Natural killer cell (primary cell): ENCODE measurements at regions not wholly inside any gene's neighbourhood (a gene's known extent, or its start where the extent isn't known, plus 50 kb on each side); places are given as distances from the start of the nearest gene placed in this dataset.

Experiments
- ATAC-seq, 3 donors: fragments of 150-1000 bp in 2 of 3; fragments of 200-7000 bp in 1 of 3; cut with Tn5 transposase; 1 replicate in 1 of 3; 2 replicates in 2 of 3; pipeline ENCODE4 v1.10.0; 2021; ENCODE audit warnings: mild to moderate bottlenecking in 2 of 3, moderate library complexity in 2 of 3
- DNase-seq, 2 donors: peaks; one replicate each; pipeline versions ENCODE4 v3.0.0 to v3.0.0-alpha.2; 2013 to 2021; ENCODE audit warnings: mixed read lengths in 1 of 2
- H3K27ac ChIP-seq: one replicate; pipeline ENCODE4 v1.5.1; 2013; ENCODE audit warnings: mild to moderate bottlenecking, low read length
- H3K27me3 ChIP-seq: one replicate; pipeline ENCODE4 v1.6.1; 2013; ENCODE audit warnings: low read length; ENCODE audit not compliant: control insufficient read depth, insufficient read depth
- H3K36me3 ChIP-seq: one replicate; pipeline ENCODE4 v1.6.1; 2013; ENCODE audit warnings: low read length; ENCODE audit not compliant: control insufficient read depth, insufficient read depth
- H3K4me1 ChIP-seq: one replicate; pipeline ENCODE4 v1.6.1; 2013; ENCODE audit warnings: low read length; ENCODE audit not compliant: control insufficient read depth, insufficient read depth
- H3K4me3 ChIP-seq: one replicate; pipeline ENCODE4 v1.5.1; 2013; ENCODE audit warnings: low read length
- H3K9me3 ChIP-seq: one replicate; pipeline ENCODE4 v1.6.1; 2013; ENCODE audit warnings: low read length; ENCODE audit not compliant: control insufficient read depth, insufficient read depth
- H3K27ac Mint-ChIP-seq, 2 donors: one replicate each; pipeline ENCODE4 v1.8.0; 2022; ENCODE audit warnings: mild to moderate bottlenecking in 2 of 2, mixed read lengths in 2 of 2, moderate library complexity in 1 of 2
- H3K27me3 Mint-ChIP-seq, 2 donors: one replicate each; pipeline ENCODE4 v1.8.0; 2022; ENCODE audit warnings: low read depth in 2 of 2, mixed read lengths in 2 of 2
- H3K36me3 Mint-ChIP-seq: one replicate; pipeline ENCODE4 v1.8.0; 2022; ENCODE audit warnings: mixed read lengths
- H3K4me1 Mint-ChIP-seq, 2 donors: one replicate each; pipeline ENCODE4 v1.8.0; 2022; ENCODE audit warnings: mixed read lengths in 2 of 2
- H3K4me3 Mint-ChIP-seq: one replicate; pipeline ENCODE4 v1.8.0; 2022; ENCODE audit warnings: mild to moderate bottlenecking, moderate library complexity, mixed read lengths
- H3K9me3 Mint-ChIP-seq, 2 donors: one replicate each; pipeline ENCODE4 v1.8.0; 2022; ENCODE audit warnings: mixed read lengths in 2 of 2
- CTCF ChIP-seq: fragments of 200-600 bp; IDR thresholded peaks from one replicate; pipeline ENCODE4 v1.8.0; 2022; ENCODE audit warnings: antibody characterized with exemption
- WGBS: methylation state at CpG from one replicate; pipeline ENCODE4 v1.1.7; 2013; ENCODE audit warnings: missing lambda C conversion rate; ENCODE audit not compliant: insufficient coverage; 5-methylcytosine and 5-hydroxymethylcytosine counted together
- intact Hi-C: fragments of 100-400 bp; cut with micrococcal nuclease; formaldehyde crosslinking; loops from one replicate; pipeline ENCODE4 v1.14.2; 2022

- Mint-ChIP-seq H3K27me3 (peaks cover 6 to 8% of the 10 kb centered on the region in 2 donors), H3K9me3 (peaks cover 0 to 2% of the 10 kb centered on the region in 2 donors), H3K27ac (no peak overlapping the region), H3K4me1 (no peaks in the 10 kb centered on the region), H3K36me3 (no peaks in the 10 kb centered on the region), H3K4me3 (no peak overlapping the region)
- Histone ChIP-seq H3K4me3 (no peak overlapping the region), H3K27me3 (no peaks in the 10 kb centered on the region), H3K4me1 (no peaks in the 10 kb centered on the region), H3K27ac (no peak overlapping the region), H3K36me3 (no peaks in the 10 kb centered on the region), H3K9me3 (no peaks in the 10 kb centered on the region)
- no peak for TF ChIP-seq CTCF
- ATAC-seq (peak in 1 of 3 donors; percentile 53), DNase-seq (no peak)
- WGBS, result 11% methylated on average over 3 of the region's 3 CpGs
- intact Hi-C loops, result no loop called here
Observed at GRCh38 chr13:76745261-76746200, 140.7 kb downstream of the KCTD12 start.

- no peaks in the 10 kb centered on the region for H3K9me3 ChIP-seq
- no peaks in the 10 kb centered on the region for H3K4me1 ChIP-seq
- no peaks in the 10 kb centered on the region for H3K36me3 ChIP-seq
- ATAC-seq, result no peak
- no peak for TF ChIP-seq CTCF
- no peak overlapping the region for H3K4me3 Mint-ChIP-seq
- peaks cover 6 to 12% of the 10 kb centered on the region in 2 donors for H3K27me3 Mint-ChIP-seq
- no peak overlapping the region for H3K27ac Mint-ChIP-seq
- H3K9me3 Mint-ChIP-seq, result peaks cover 0 to 2% of the 10 kb centered on the region in 2 donors
- H3K4me3 ChIP-seq, result no peak overlapping the region
- no peak overlapping the region for H3K27ac ChIP-seq
- H3K4me1 Mint-ChIP-seq, result no peaks in the 10 kb centered on the region
- no peak for DNase-seq
- H3K36me3 Mint-ChIP-seq, result no peaks in the 10 kb centered on the region
- 79% methylated on average over 1 of the region's 1 CpG for WGBS
- H3K27me3 ChIP-seq, result no peaks in the 10 kb centered on the region
- intact Hi-C loops, result no loop called here
Observed at GRCh38 chr13:76741624-76742023, 144.6 kb downstream of the KCTD12 start.

- H3K36me3 Mint-ChIP-seq, result no peaks in the 10 kb centered on the region
- TF ChIP-seq CTCF, result no peak
- no peak overlapping the region for H3K27ac ChIP-seq
- DNase-seq, result no peak
- H3K27me3 Mint-ChIP-seq, result peaks cover 6 to 12% of the 10 kb centered on the region in 2 donors
- no peaks in the 10 kb centered on the region for H3K9me3 ChIP-seq
- H3K4me3 ChIP-seq, result no peak overlapping the region
- no peak overlapping the region for H3K27ac Mint-ChIP-seq
- intact Hi-C loops, result no loop called here
- no peaks in the 10 kb centered on the region for H3K4me1 Mint-ChIP-seq
- peaks cover 0 to 2% of the 10 kb centered on the region in 2 donors for H3K9me3 Mint-ChIP-seq
- no peaks in the 10 kb centered on the region for H3K27me3 ChIP-seq
- no peak overlapping the region for H3K4me3 Mint-ChIP-seq
- H3K36me3 ChIP-seq, result no peaks in the 10 kb centered on the region
- no peaks in the 10 kb centered on the region for H3K4me1 ChIP-seq
- 100% methylated on average over 1 of the region's 1 CpG for WGBS
- ATAC-seq, result no peak
Observed at GRCh38 chr13:76741046-76741445, 145.2 kb downstream of the KCTD12 start.
